ENCODE measurements at regions not wholly inside any gene's neighbourhood (a gene's known extent, or its start where the extent isn't known, plus 50 kb on each side); places are given as distances from the start of the nearest gene placed in this dataset.
"Not testable (repeated sequence)": the region's sequence is repeated elsewhere in the genome, so short reads cannot be mapped to it uniquely, and the experiment has no call there.

DNA sequence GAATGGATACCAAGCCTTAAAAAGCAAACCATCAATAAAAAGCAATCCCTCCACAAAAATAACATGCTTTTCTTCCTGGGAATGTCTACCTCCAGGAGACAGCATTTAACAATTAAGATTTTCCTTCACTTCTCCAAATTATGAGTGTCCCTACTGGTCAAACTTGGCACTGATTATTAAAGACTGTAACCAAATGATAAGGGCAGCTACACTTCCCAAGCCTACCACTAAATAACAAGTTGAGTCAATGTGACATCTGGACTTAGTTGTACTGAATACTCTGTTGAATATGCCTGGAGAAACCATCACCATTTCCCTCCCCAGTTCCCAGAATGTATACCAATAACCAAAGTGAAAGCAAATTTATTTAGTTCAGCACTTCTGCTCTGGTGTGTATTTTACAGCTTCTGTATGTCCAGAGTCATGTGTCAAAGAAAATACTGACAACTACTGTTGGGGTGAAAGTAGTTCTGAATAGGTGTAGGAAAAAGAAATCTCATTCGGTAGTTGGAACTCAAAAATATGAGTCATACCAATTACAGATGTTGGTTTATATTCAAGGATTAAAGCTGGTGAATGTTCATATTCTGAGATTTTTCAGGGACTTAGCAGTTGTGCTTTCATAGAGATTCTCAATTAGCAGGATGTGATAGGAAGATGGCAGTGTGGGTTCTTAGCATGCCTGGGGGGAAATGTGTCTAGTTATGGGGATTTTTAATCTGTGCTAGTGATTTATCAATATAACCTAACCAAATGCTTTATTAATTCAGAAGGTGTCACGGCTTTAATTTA lies 1291.6 kb upstream of the GYPC start:
- no peak for DNase-seq (ENCODE audit: low read depth in 2 of 2)

DNA sequence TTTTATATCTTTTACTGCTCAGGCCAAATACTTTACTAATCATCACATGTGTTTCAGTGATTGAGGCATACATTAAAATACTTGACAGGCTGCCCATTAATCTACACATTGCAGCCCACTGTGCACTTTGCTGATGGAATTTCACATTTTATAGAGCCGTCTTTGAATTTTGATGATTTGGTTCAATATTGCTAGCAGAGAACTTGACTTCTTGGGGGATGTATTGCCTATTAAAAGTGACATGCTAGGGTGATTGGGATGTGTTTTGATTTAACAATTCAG lies 1291.0 kb upstream of the GYPC start:
- no peak for DNase-seq (ENCODE audit: low read depth in 2 of 2)

DNA sequence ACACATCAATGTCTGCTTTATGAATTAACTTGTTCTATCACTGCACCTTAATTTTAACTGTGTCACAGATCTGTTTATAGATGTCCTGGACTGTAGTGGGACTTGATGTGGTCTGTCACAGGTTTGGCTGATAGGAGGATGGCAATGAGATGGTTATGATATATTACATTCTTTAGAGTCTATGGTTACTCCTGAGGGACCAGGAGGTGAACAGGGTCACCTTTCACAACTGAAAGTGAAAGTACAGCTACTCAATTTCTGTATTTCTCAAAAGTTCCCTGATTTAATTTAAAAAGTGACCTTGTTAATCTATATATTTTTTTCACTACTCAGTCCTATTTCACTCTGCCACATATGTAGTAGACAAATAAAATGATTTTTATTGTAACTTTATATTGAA lies 1284.1 kb upstream of the GYPC start:
- no peak for DNase-seq (ENCODE audit: low read depth in 2 of 2)

DNA sequence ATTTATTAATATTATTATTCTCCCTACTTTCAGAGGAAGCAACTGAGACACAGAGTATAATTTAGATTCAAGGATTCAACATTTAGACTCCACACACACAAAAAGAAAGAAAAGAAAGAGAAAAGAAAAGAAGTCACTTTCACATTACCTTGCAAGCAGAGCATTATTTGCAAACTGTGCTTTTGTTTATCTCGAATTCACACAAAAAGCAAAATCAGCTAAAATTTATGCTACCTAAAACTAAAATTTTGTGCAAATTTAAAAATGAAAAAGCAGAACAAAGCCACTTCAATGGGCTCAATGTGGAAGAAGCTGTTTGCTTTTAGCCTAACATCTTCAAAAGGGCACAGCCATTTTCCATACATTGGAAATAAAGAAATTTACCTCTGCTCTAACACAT lies 1282.7 kb upstream of the GYPC start:
- DNase-seq (ENCODE audit: low read depth in 2 of 2), result no peak

DNA sequence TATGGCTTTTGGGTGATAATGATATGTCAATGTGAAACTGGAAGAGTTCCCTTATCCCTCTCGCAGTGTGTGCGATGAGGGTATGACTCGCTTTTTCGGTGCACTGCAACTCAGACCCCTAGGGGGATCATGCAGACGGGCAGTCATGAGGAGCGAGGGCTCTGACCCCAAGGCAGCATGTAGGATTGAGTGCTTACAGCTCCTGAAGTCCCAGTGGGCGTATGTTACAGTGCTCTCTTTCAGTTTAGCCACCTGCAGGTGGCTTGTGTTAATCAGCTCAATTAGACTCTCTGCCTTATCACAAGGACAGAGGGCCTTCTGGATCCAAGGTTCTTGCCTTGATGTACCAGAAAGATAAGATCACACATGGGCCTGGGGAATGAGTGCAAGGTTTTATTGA lies 1269.9 kb upstream of the GYPC start:
- no peak for DNase-seq (ENCODE audit: low read depth in 2 of 2)

DNA sequence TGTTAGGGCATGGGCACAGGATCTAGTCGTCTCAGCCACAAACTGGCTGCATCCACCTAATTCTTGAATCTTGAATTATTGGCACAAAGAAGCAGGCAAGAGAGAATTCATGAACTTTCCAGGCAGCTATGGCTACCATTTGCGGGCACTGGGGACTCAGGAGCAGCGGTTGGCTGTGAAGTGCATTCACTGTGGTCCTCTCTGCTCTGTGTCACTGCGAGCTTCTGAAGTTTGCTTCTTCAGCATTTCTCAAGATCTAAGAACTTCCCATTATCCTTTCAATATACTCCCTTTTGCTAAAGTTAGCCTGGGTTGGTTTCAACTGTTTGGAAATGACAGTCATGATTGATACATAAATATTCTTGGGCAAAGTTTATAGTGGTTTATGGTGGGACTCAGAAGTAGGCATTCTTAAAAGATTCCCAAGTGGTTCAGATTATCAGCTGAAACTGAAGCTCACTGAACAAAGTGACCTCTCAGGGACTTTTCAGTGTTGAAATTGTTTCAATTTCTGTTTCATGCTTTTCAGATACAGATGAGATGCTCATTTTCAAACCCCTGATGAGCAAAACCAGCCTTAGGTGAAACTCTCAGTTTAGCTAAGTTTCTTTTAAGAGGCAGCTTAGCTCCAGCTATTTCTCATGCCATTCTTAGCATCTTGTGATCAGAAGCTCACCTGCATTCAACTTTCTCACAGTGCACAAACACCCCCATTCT lies 1258.3 kb upstream of the GYPC start:
- DNase-seq (ENCODE audit: low read depth in 2 of 2), result no peak

DNA sequence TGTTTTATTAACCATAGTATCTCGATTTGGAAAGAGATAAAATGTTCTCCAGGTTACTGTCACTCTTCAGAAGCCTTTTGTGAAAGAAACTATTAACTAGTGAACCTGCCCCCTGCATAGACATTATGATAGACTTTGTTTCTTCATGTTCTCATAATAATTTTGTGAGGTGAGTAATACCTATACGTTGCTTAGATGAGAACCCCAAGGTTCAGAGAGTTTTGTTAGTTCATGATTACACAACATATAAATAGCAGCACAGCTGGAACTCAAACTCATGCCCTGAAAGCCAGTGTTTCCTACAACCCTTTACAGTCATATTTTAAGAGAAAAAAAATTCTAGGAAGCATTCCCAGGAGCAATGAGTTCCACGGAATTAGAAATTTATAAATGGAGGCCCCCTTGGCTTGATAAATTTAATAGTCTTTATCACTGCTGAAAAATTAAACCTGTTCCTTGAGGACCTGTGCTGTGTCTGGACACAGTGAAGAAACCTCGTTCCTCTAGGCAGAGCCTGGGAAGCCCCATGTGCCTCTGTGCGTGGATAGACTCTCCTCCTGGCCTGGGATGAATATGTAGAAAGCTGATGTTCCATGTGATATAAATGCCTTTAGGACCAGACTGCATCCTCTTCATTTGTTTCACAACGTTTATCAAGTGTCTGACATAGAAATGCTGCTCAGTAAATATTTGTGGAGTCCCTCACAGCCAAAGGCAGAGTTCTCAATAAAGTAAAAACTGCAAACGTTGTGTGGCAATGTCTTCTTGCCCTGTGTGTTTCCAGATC lies 1257.0 kb upstream of the GYPC start:
- no peak for DNase-seq (ENCODE audit: low read depth in 2 of 2)

DNA sequence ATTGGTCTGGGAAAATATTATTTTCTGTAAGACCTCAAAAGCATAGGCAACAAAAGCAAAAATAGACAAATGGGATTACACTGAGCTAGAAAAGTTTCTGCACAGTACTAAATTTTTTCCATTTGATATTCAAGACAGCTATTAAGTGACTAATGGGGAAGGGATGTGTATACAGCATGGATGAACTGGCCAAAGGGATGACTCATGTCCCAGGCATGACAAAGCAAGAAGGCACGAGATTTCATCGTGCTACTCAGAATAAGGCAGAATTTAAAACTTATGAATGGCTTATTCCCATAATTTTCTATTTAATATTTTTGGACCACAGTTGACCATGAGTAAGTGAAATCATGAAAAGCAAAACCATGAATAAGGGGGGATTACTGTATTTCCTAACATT lies 1250.1 kb upstream of the GYPC start:
- no peak for DNase-seq (ENCODE audit: low read depth in 2 of 2)

DNA sequence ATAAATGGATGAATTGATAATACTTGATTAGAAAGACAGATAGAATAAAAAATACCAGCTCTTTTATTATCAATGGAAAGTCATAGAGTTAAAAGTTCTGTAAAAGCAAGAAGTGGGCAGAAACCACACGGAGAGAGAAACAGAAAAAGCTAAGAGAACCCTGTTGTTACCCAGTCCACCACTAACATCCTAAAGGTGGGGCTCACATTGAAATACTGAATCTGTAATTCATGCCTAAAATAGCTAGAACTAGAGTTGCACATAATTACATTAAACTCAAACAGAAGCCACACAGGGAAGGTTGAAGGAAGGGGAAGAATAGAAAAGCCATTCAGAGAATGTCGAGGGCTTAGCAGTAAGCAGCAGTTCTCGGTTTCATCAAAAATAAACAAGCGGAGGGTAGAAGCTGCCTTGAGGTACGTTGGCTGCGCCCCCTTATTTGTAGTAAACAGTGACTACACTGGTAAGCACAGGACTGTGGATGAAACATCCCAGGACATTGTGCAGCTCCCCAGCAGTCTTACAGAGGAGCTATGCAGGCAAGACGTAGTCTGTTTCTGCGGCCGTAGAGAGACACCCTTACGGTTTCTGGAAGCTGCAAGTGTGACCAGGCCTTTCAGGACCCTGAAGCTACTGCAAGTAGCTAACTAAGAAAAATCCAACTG lies 1247.0 kb upstream of the GYPC start:
- DNase-seq (ENCODE audit: low read depth in 2 of 2), result no peak

DNA sequence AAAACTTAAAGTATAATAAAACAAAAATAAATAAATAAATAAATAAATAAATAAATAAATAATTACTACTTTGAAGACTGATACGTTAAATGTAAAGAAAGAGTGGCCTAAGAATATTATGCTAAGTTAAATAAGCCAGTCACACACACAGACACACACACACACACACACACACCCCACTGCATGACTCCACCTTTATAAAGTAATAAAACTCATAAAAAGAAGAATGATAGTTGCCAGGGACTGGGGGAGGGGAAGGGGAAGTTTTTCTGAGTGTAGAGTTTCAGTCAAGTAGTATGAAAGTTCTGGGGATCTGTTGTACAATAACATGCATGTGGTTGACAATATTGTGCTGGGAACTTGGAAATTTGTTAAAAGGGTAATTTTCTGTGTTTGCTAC lies 1237.5 kb upstream of the GYPC start:
- DNase-seq (ENCODE audit: low read depth in 2 of 2), result no peak

DNA sequence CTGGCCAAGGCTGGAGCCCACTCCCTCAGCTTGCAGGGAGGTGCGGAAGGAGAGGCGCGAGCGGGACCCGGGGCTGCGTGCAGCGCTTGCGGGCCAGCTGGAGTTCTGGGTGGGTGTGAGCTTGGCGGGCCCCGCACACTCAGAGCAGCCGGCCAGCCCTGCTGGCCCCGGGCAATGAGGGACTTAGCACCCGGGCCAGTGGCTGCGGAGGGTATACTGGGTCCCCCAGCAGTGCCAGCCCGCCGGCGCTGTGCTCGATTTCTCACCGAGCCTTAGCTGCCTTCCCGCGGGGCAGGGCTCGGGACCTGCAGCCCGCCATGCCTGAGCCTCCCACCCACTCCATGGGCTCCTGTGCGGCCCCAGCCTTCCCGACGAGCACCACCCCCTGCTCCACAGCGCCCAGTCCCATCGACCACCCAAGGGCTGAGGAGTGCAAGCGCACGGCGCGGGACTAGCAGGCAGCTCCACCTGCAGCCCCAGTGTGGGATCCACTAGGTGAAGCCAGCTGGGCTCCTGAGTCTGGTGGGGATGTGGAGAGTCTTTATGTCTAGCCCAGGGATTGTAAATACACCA lies 1233.7 kb upstream of the GYPC start:
- DNase-seq (ENCODE audit: low read depth in 2 of 2), result not testable (repeated sequence)

DNA sequence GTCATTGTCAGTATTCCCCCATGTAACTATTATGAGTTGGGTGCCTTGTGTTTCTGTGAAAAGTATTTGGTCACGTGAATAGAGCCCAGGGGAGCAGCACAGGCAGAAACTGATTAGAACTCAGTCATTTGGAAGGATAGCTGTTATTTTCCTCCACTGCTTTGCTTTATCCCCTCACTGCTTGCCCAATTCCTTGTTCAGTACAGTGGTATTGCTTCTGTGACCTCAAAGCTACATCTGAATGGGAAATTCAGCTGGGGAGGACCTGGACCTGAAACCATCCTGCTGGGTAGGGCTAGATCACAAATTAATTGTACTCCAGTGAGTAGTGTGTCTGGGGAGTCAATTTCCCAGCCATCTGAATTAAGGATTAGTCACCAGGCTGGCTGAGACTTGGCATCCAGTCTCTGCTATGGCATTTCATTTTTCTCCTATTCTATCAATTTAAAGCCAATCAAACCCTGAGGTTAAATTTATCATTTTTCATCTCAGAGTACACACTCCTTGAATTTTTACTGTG lies 1231.6 kb upstream of the GYPC start:
- no peak for DNase-seq (ENCODE audit: low read depth in 2 of 2)

DNA sequence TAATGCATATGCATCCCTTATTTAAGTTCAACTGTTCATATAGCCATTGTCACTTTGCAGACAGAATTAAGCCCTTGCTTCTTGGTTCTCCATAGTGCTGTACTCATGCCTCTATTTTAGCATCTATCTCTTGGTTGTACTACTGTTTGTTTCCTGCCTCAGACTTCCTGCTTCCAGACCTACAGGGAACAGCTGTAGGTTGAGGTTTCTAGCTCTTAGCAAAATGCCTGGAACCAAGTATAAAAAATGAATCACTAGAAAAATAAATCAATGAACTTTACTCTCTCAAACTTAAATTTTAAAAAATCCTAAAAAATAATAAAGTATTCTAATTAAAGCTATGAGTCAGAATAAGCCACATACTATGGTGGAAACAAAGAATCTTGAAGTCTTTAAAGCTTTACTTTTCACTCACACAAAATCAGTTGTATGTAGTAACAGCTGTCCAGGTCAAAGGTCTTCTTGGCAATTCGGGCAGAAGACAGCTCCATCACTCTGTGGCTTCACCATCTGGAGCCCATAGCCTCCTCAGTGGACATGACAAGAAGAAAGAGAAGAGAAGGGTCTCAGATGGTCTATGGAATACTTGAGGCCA lies 1228.1 kb upstream of the GYPC start:
- no peak for DNase-seq (ENCODE audit: low read depth in 2 of 2)

DNA sequence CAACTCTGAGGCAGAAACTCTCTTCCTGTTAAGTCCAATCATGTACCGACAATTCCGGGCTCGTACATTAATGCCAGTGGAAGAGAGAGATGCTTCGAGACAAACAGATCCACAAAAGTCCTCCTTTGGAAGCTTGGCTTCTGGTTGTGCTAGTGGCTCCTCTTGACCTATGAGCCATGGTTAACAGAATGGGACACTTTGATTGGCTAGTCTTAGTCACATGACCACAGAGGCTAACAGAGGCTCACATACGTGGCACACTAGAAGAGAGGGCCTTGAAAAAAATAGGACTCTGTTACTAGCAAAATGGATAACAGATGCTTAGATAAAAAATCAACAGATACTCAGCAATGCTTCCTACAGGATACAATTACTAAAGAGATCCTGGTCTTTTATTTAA lies 1211.9 kb upstream of the GYPC start:
- no peak for DNase-seq (ENCODE audit: low read depth in 2 of 2)

DNA sequence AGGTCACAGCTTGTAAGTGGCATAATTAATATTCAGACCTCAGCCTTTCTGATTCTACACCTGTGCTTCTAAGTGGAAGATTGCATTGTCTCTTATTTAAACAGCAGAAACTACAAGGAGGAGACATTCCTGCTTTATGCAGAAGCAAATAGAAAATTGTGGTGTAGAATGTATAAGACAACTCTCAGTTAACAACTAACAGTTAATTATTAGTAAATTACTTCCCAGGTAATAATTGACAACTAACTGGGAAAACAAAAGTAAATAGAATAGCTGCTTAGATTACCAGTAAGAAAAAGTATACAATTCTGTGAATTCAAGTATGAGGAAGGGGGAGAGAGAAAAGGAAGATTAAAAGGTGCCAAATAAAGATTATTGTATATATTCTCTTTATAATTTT lies 1210.5 kb upstream of the GYPC start:
- no peak for DNase-seq (ENCODE audit: low read depth in 2 of 2)

DNA sequence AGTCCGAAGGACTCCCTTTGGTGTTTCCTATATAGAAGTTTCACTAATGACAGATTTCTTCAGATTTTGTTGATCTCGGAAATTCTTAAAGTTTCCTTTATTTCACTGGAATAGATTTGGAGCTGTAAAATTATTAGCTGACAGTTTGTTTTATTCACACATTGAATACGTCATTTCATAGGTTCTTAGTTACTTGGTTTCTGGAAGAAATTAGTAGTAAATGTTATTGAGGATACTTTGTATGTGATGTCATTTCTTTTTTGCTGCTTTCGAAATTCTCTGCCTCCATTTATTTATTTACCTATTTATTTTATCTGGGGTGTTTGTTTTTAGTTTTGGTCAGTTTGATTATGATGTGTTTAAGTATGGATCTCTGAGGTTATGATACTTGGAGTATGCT lies 1205.9 kb upstream of the GYPC start:
- no peak for DNase-seq (ENCODE audit: low read depth in 2 of 2)

DNA sequence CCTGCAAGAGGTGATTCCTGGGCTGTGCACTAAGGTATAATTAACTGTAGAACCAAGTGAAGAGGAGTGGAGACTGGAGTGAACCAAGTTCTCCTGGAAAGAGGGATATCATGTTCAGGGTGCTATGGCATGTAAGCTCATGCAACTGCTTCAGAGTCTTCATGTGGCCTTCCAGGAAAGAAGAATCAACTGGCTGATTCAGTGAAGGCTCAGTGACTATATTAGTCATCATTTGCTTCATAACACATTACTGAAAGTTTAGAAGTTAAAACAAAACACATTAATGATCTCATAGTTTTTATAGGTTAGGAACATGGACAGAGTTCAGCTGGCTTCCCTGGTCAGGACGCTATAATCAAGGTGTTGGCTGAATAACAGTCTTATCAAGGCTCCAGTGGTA lies 1200.8 kb upstream of the GYPC start:
- no peak for DNase-seq (ENCODE audit: low read depth in 2 of 2)

DNA sequence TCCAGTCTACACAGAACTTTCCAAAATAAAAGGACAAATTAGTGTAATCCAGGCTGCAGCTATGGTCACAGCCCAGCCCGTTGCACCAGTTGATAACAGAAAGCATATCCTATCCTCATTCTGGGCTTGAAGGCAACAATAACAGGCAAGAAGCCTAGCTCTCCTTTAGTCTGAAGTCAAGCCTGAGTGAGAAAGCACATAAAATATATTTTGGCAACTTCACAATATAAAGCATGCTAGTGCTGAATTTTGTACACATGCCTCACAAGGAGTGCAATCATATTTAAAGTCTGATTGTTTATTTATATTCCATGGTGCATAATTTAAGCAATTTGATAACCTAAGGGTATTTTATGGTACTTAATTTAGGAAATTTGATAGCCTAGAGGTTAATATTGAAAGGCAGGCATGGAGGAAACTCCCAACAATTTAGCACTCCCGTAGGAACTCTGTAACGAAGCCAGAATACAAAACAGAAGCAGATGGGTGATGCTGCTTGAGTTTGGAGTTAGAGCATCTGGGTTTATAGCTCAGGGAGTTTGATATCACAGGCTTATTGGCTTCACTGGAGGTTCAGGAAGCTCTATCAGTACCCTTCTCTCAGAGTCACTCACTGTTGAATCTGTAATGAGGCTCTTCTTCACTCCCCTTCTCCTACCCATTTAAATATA lies 1199.1 kb upstream of the GYPC start:
- no peak for DNase-seq (ENCODE audit: low read depth in 2 of 2)

DNA sequence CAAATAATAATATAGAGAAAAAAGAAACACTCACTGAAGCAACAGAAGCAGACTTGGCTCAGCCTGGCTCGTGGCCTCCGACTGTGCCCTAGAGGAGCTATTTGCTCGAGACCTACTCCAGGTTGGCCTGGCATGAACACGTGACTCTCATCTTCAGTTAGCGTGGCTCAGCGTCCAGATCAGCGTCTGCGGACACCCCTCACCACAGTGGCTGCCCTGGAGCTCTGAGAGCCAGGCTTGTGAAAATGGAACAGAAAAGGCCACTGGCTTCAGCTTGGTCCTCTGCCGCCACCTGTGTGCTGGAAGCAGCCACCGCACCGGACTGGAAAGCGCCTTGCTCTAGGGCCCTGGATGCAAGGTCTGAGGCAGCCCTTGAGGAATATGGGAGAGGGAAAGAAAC lies 1184.0 kb upstream of the GYPC start:
- DNase-seq (ENCODE audit: low read depth in 2 of 2), result no peak

DNA sequence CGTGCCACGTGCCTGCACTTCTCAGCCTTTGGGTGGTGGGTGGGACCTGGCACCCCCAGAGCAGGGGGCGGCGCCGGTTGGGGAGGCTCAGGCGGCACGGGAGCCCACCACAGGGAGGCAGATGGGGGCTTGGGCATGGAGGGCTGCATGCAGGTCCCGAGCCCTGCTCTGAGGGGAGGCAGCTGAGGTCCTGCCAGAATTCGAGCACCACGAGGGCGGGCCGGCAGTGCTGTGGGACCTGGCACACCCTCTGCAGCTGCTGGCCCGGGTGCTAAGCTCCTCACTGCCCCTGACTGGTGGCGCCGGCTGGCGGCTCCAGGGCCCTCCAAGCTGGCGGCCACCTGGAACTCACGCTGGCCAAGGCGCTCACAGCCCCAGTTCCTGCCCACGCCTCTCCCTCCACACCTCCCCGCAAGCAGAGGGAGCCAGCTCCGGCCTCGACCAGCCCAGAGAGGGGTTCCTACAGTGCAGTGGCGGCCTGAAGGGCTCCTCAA lies 1176.8 kb upstream of the GYPC start:
- DNase-seq (ENCODE audit: low read depth in 2 of 2), result no peak

DNA sequence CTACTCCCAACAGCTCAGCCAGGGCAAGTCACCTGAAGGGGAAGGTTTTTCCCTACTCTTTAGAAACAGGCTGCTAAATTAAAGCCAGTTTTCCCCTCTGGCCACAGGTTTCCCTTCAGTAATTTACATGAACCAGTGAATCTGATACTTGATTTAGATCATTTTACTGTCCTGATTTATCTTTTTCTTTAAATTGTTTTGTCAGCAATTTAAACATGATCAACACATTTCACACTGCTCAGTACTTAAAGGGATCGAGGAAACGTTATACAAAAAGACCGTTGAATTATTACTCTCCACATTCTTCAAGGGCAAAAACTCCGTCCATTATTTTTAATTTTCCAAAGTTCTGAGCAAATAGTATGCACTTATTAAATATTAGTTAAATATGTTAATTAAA lies 1165.7 kb upstream of the GYPC start:
- DNase-seq (ENCODE audit: low read depth in 2 of 2), result no peak
